Breast epithelium (tissue), 4 donors: ENCODE measurements at regions not wholly inside any gene's neighbourhood (a gene's known extent, or its start where the extent isn't known, plus 50 kb on each side); places are given as distances from the start of the nearest gene placed in this dataset.

Experiments
- DNase-seq, 2 donors: peaks; one replicate each; pipeline ENCODE4 v3.0.0-alpha.2; 2019; ENCODE audit warnings: low spot score in 2 of 2
- H3K27ac ChIP-seq, 2 donors: fragments of 200-600 bp; sonication (generic) in 1 of 2; one replicate each; pipeline ENCODE4 v1.5.1; 2016 to 2019; ENCODE audit warnings: mild to moderate bottlenecking in 1 of 2
- H3K27me3 ChIP-seq, 2 donors: fragments of 200-600 bp; sonication (generic) in 1 of 2; one replicate each; pipeline versions ENCODE4 v1.5.1 to v1.6.0; 2017 to 2019; ENCODE audit warnings: control low read depth in 1 of 2, mild to moderate bottlenecking in 1 of 2
- H3K36me3 ChIP-seq: fragments of 200-600 bp; one replicate; pipeline ENCODE4 v1.5.1; 2019
- H3K4me1 ChIP-seq, 2 donors: fragments of 200-600 bp; sonication (generic); one replicate each; pipeline ENCODE4 v1.5.1; 2016 to 2019; ENCODE audit warnings: control low read depth in 1 of 2
- H3K4me3 ChIP-seq, 3 donors: fragments of 200-600 bp; sonication (generic); 1 replicate in 2 of 3; 2 replicates in 1 of 3; pipeline ENCODE4 v1.5.1; 2016 to 2019; ENCODE audit warnings: mild to moderate bottlenecking in 3 of 3, moderate library complexity in 2 of 3
- H3K9me3 ChIP-seq, 2 donors: fragments of 200-600 bp; sonication (generic) in 1 of 2; one replicate each; pipeline ENCODE4 v1.5.1; 2016 to 2019; ENCODE audit warnings: control low read depth in 1 of 2
- CTCF ChIP-seq, 3 donors: fragments of 450-650 bp; IDR thresholded peaks; one replicate each; pipeline ENCODE4 v1.5.1; 2016 to 2017; ENCODE audit warnings: antibody characterized with exemption in 3 of 3, mild to moderate bottlenecking in 3 of 3, moderate library complexity in 3 of 3
- POLR2A ChIP-seq: fragments of 450-650 bp; IDR thresholded peaks from one replicate; pipeline ENCODE4 v1.6.1; 2016; ENCODE audit warnings: antibody characterized with exemption, mild to moderate bottlenecking, moderate library complexity
- POLR2AphosphoS5 ChIP-seq, 3 donors: sonication (generic); formaldehyde crosslinking; IDR thresholded peaks; one replicate each; pipeline ENCODE4 v1.6.1; 2017; ENCODE audit warnings: antibody characterized with exemption in 3 of 3
- intact Hi-C: fragments of 100-400 bp; cut with DNase I; formaldehyde crosslinking; loops from one replicate; pipeline ENCODE4 v1.15.1; 2023; ENCODE audit warnings: low total_unique reads

DNA sequence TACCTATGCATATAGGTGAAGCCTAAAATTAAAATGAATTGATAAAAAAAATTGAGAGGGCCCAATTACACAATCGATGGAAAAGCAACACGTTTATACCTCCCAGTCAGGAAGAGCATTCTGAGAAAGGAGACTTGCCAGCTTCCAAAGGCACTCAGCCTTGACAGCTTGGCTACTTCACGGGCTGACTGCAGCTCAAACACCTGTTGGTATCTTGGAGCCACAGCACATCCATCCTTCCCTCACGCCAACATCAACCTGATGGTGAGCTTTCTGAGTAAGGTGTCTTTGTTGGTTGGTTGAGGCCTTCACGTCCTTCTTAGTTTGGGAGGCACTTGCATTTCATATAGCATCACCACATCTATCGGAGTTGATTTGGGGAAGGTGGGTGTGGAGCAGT is 598.9 kb upstream of the DIPK2B start:
- no peak for TF ChIP-seq POLR2A
- TF ChIP-seq CTCF (IDR thresholded peaks at IDR 0.05), result no peak
- TF ChIP-seq POLR2AphosphoS5 (IDR thresholded peaks at IDR 0.05), result no peak
- no peaks in the 10 kb centered on the region for H3K9me3 ChIP-seq
- no peak overlapping the region for H3K27ac ChIP-seq
- no peak for DNase-seq
- H3K4me1 ChIP-seq, result no peaks in the 10 kb centered on the region
- H3K4me3 ChIP-seq, result peak overlapping the region in 1 of 3 donors; percentile 13
- peaks cover 0 to 13% of the 10 kb centered on the region in 2 donors for H3K27me3 ChIP-seq
- intact Hi-C loops, result no loop called here
- no peaks in the 10 kb centered on the region for H3K36me3 ChIP-seq

- no peak overlapping the region for H3K4me3 ChIP-seq
- no peaks in the 10 kb centered on the region for H3K36me3 ChIP-seq
- no peaks in the 10 kb centered on the region for H3K4me1 ChIP-seq
- TF ChIP-seq CTCF (IDR thresholded peaks at IDR 0.05) (no peak), POLR2A (no peak), POLR2AphosphoS5 (IDR thresholded peaks at IDR 0.05) (no peak)
- no peak for DNase-seq
- intact Hi-C loops, result no loop called here
- H3K27me3 ChIP-seq, result peaks cover 0 to 5% of the 10 kb centered on the region in 2 donors
- no peak overlapping the region for H3K27ac ChIP-seq
- H3K9me3 ChIP-seq, result peaks cover 0 to 5% of the 10 kb centered on the region in 2 donors
Observed at GRCh38 chrX:45795546-45795945, 594.9 kb upstream of the DIPK2B start.

- H3K27me3 ChIP-seq, result peaks cover 0 to 10% of the 10 kb centered on the region in 2 donors
- intact Hi-C loops, result no loop called here
- peaks cover 0 to 5% of the 10 kb centered on the region in 2 donors for H3K9me3 ChIP-seq
- no peak overlapping the region for H3K4me3 ChIP-seq
- TF ChIP-seq POLR2AphosphoS5 (IDR thresholded peaks at IDR 0.05), result no peak
- TF ChIP-seq CTCF (IDR thresholded peaks at IDR 0.05), result no peak
- TF ChIP-seq POLR2A, result no peak
- H3K36me3 ChIP-seq, result no peaks in the 10 kb centered on the region
- H3K4me1 ChIP-seq, result no peaks in the 10 kb centered on the region
- no peak for DNase-seq
- no peak overlapping the region for H3K27ac ChIP-seq
Observed at GRCh38 chrX:45794995-45795337, 594.3 kb upstream of the DIPK2B start.

DNA sequence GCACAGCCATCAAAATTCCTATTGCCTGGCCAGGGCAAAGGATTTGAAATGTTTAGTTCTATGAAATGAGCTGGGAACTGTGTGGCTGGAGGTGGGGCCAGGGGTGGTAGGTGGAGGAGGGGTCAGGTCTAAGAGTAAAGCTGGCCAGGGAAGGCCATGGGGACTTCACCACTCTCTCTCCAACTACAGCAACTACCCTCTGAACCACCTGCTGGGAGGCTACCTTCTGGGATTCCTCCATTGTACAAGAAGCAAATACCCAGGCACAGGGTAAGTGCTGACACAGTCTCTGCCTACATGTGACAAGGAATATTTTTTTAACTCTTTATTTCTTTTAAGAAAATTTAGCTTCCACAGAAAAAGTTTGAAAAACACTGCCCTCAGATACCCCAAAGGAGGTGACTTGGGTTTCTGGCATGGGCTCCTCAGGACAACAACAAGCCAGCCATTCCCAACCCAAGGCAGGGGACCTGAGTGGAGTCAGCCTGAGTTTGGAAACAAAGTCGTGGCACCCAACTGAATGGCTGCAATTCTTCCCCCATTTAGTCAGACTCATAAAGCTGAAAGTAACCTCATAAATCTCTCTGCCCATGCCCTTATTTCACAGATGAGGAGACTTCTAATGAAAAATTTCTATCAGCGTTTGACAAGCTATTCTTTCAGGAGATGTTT is 593.8 kb upstream of the DIPK2B start:
- DNase-seq, result no peak
- Histone ChIP-seq H3K27ac (no peak overlapping the region), H3K9me3 (peaks cover 0 to 5% of the 10 kb centered on the region in 2 donors), H3K36me3 (no peaks in the 10 kb centered on the region), H3K4me3 (no peak overlapping the region), H3K4me1 (no peaks in the 10 kb centered on the region), H3K27me3 (peaks cover 0 to 14% of the 10 kb centered on the region in 2 donors)
- intact Hi-C loops, result no loop called here
- no peak for TF ChIP-seq POLR2AphosphoS5 (IDR thresholded peaks at IDR 0.05)
- TF ChIP-seq CTCF (IDR thresholded peaks at IDR 0.05), result no peak
- no peak for TF ChIP-seq POLR2A

DNA sequence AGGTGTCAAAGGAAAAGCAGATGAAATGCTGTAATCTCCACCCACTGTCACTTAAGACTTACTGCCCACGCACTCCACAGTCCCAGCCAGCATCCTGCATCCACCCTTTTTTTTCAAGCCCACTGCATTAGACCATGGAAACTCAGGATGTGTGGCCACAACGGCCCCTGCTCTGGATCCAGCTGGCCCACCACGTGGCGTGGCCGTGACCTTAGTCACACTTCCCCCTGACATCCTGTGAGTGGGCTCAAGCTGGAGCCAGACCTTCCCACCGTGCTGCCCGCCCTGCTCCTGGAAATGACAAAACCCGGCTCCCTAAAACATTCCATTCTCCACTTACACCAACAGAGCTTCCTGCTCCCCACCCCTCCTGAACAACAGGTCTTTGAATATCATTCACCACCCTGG is 588.3 kb upstream of the DIPK2B start:
- Histone ChIP-seq H3K27me3 (peaks cover 0 to 24% of the 10 kb centered on the region in 2 donors), H3K9me3 (peaks cover 0 to 5% of the 10 kb centered on the region in 2 donors), H3K4me3 (peak overlapping the region in 1 of 3 donors; percentile 5), H3K4me1 (no peaks in the 10 kb centered on the region), H3K27ac (peak overlapping the region in 1 of 2 donors; percentile 67), H3K36me3 (no peaks in the 10 kb centered on the region)
- TF ChIP-seq POLR2A (no peak), POLR2AphosphoS5 (IDR thresholded peaks at IDR 0.05) (peak; percentile 16 to 69 (median 32))
- intact Hi-C loops, result no loop called here
- DNase-seq, result peak in 1 of 2 donors; percentile 23
